GM06990 (cell line): ENCODE measurements at regions not wholly inside any gene's neighbourhood (a gene's known extent, or its start where the extent isn't known, plus 50 kb on each side); places are given as distances from the start of the nearest gene placed in this dataset.
"Not testable (repeated sequence)": the region's sequence is repeated elsewhere in the genome, so short reads cannot be mapped to it uniquely, and the experiment has no call there.

Experiments used
- DNase-seq: peaks from one replicate; pipeline ENCODE4 v3.0.0-alpha.2; 2011; ENCODE audit not compliant: insufficient read length; ENCODE audit errors: extremely low read depth
- H3K27me3 ChIP-seq: replicated peaks from 2 replicates; pipeline ENCODE4 v1.6.0; 2011; ENCODE audit warnings: low read length; ENCODE audit not compliant: control insufficient read depth, insufficient read depth
- H3K36me3 ChIP-seq: 2 replicates; pipeline ENCODE4 v1.5.1; 2011; ENCODE audit warnings: low read length; ENCODE audit not compliant: control insufficient read depth, insufficient read depth
- H3K4me3 ChIP-seq: replicated peaks from 2 replicates; pipeline ENCODE4 v1.5.1; 2011; ENCODE audit warnings: low read depth, mild to moderate bottlenecking, control low read depth, low read length

DNA sequence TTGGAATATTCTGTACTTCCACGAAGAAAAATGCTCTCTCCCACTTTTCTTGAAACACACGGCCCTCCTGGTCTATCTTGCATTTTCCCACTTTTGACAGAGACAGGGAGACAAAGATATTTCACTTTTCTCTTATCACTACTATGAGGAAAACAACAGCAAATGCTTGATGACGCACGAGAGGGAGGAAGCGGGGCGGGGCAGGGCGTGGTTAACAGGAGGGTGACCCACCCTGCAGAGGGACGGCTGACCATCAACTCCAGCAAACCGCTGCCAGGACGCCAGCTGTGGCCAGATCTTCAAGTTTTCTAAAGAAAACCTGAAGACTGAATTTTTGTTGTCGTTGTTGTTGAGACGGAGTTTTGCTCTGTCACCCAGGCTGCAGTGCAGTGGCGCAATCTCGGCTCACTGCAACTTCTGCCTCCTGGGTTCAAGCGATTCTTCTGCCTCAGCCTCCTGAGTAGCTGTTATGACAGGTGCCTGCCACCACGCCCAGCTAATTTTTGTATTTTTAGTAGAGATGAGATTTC lies 63.8 kb downstream of the NSUN5 start:
- H3K27me3 ChIP-seq, H3K36me3 ChIP-seq, DNase-seq, H3K4me3 ChIP-seq: not testable (repeated sequence)

DNA sequence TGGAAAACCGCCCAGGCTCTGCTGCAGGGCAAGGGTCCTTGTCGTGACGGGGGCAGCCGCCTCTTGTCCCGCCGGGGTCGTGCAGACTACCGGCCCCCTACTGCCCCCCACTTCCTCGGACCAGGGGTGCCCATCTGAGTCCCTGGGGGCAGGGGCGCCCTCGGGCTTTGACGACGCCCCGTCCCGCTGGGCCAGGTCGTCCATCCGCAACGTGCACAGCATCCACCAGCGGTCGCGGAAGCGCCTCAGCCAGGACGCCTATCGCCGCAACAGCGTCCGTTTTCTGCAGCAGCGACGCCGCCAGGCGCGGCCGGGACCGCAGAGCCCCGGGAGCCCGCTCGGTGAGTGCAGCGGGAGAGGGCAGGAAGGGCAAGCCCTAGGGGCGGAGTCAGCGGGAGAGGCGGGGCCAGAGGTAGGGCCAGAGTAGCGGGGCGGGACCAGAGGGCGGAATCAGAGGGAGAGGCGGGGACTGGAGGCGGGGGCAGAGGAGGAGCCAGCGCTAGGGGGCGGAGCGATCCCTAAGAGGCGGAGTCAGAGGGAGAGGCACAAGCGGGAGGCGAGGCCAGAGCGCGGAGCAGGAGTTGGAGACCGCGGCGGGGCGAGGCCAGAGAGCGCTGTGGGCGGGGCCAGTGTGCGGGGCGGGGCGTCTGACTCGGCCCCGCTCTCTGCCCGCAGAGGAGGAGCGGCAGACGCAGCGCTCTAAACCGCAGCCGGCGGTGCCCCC lies 73.5 kb downstream of the NSUN5 start:
- not testable (repeated sequence) for H3K27me3 ChIP-seq, H3K4me3 ChIP-seq, H3K36me3 ChIP-seq, DNase-seq

DNA sequence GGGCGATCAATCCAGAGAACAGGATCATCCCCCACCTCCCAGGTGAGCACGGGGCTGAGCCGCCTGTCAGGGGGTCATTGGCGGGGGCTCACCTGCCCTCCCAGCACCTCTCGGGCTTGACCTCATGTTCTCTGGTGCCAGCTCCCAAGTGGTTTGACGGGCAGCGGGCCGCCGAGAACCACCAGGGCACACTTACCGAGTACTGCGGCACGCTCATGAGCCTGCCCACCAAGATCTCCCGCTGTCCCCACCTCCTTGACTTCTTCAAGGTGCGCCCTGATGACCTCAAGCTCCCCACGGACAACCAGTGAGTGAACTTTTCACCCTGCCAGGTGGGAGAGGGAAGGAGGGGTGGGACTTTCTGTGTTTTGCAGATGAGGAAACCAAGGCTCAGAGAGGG lies 82.9 kb downstream of the NSUN5 start:
- H3K36me3 ChIP-seq, H3K4me3 ChIP-seq, DNase-seq, H3K27me3 ChIP-seq: not testable (repeated sequence)

DNA sequence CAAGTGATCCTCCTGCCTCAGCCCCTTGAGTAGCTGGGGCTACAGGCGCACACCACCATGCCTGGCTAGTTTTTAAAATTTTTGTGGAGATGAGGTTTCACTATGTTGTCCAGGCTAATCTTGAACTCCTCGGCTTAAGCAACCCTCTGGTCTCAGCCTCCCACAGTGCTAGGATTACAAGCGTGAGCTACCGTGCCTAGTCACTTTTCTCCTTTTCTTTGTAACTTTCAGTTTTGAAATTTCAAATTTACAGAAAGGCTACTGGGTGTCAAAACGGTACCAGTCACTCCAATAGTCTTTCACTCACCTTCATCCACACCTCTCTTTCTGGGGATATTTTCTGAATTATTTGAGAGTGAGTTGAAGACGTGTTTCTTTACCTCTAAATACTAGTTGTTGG lies 86.9 kb downstream of the NSUN5 start:
- H3K27me3 ChIP-seq, DNase-seq, H3K4me3 ChIP-seq, H3K36me3 ChIP-seq: not testable (repeated sequence)

DNA sequence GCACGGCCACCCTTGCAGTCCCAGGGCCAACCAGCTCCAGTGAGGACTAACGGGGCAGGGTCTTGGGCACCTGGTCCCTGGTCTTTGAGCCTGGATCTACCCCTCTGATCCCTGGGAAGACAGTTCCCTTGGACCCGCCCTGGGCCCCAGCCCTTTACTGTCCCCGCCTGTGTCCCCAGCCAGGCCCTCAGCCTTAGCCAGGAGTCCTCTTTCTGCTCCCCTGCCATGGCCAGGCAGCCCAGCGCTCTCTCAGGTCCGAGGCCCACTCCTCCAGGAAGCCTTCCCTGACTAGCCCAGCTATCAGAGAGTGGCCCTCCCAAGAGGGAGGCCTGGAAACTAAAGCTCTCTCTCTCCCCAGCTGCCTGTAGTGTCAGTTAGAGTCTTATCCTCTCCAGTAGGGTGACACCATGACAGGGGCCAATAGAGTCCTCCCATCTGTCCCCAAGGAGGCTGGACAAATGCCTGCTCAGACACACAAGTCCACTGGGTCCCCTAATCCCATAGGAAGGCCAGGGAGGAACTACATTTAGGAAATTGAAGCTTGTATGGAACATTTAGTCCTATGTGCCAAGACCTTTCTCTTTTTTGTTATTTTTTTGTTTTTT lies 87.8 kb downstream of the NSUN5 start:
- H3K4me3 ChIP-seq, H3K27me3 ChIP-seq, DNase-seq, H3K36me3 ChIP-seq: not testable (repeated sequence)

DNA sequence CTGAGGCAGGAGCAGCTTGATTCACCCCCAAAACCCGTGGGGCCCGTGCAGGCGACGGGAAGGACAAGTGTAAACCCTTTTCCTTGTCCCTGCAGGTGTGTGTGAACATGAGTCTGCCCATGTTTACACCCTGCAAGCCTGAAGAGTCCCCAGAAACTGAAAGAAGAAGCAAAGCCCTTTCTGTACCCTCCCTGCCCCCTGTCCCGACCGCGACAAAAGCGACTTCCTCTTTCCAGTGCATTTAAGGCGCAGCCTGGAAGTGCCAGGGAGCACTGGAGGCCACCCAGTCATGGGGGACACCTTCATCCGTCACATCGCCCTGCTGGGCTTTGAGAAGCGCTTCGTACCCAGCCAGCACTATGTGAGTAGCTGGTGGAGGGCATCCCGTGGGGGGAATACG lies 88.3 kb downstream of the NSUN5 start:
- DNase-seq, H3K4me3 ChIP-seq, H3K36me3 ChIP-seq, H3K27me3 ChIP-seq: not testable (repeated sequence)

DNA sequence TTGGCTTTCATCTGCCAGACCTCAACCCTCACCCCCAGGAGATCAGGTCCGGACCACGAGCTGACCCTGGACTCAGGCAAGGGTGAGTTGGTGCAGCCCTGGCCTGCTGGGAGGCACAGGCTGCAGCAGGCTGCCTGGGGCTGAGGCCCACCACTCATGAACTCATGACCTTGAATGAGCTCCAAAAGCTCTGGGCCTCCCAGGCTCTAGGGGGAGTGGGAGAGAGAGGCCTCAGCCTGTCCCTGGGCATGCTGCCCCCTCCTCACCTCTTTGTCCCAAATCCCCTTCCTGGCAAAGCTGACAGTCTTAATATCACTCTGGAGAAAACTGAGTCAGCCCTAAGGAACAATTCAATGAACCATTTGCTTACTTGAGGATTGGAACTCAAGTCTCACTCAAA lies 89.8 kb downstream of the NSUN5 start:
- not testable (repeated sequence) for H3K36me3 ChIP-seq, H3K27me3 ChIP-seq, DNase-seq, H3K4me3 ChIP-seq

DNA sequence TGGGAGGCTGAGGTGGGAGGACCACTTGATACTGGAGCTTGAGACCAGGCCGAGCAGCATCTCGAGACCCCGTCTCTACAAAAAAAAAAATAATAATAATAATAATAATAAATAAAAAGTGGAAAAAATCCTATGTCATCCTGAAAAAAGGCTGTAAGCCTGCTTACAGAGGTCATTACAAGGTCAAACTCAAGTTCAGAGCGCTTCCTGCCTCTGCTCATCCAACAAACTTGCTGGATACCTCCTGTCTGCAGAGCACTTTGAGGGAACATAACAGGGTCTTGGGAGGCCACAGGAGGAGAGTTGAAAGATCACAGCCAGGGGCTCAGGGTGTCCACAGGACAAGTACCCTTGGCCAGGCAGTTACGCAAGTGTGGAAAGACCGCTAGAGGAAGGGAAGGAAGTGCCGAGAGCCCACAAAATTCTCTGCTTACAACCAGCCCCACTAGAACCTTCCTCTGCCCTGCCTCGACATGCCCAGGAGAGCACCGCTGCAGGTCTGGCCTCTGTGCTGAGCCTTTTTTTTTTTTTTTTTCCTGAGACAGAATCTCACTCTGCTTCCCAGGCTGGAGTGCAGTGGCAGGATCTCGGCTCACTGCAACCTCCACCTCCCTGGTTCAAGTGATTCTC lies 92.5 kb downstream of the NSUN5 start:
- H3K4me3 ChIP-seq, H3K27me3 ChIP-seq, DNase-seq, H3K36me3 ChIP-seq: not testable (repeated sequence)

DNA sequence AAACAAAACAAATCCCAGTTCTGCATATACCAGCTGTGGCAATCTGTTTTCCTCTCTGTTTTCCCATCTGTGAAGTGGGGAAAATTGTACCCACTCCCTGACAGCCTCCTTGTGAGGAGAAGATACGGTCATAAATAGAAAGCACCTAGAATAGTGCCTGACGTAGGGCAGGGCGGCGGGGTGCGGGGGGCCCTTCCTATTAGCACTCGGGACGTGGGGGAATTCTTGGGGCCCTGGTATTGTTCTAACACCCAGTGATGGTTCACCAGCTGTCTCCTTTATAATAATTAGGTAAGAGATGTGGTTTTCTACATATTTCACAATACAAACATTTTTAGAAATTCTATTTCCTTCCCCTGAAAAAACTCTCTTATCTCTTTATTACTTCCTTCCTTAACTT lies 93.4 kb downstream of the NSUN5 start:
- not testable (repeated sequence) for DNase-seq

DNA sequence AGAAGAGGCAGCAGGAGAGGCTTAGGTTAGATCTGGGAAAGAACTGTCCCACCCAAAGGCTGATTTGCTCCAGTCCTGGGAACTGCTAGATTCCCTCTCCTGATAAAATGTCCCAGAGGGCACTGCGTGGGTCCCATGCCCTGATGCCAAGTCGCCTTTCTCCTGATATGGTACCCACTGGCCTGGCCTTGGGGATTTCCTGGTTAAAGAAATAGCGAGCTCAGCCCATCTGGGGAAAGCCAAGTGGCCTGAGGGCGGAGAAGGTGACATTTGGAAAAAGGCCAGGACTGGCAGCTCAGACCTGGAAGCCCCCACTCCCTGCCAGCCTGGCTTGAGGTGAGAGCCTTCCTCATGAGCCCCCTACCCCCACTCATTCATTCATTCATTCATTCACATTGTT lies 94.2 kb downstream of the NSUN5 start:
- not testable (repeated sequence) for H3K27me3 ChIP-seq

More for the DNA sequence above, 93.4 kb downstream of the NSUN5 start:
- not testable (repeated sequence) for H3K27me3 ChIP-seq, H3K36me3 ChIP-seq, H3K4me3 ChIP-seq

DNA sequence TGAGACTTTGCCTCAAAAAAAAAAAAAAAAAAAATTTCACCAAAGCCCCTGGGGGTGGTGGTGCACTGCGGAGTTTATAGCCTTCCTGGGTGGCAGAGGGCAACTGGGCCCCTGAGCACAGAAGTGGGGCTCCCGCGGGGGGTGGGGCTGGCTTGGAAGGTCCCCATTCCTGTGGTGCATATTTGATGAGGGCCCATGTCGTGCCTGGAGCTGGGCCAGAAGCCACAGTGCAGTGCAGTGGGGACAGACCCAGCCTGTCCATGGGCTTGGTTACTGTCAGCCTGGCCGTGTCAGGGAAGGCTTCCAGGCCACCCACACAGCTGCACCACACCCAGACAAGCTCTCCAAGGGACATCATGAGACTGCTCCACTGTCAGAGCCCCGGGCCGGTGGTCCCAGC lies 95.5 kb downstream of the NSUN5 start:
- not testable (repeated sequence) for H3K36me3 ChIP-seq, H3K27me3 ChIP-seq, H3K4me3 ChIP-seq, DNase-seq

More for the DNA sequence above, 94.2 kb downstream of the NSUN5 start:
- H3K36me3 ChIP-seq, DNase-seq, H3K4me3 ChIP-seq: not testable (repeated sequence)

DNA sequence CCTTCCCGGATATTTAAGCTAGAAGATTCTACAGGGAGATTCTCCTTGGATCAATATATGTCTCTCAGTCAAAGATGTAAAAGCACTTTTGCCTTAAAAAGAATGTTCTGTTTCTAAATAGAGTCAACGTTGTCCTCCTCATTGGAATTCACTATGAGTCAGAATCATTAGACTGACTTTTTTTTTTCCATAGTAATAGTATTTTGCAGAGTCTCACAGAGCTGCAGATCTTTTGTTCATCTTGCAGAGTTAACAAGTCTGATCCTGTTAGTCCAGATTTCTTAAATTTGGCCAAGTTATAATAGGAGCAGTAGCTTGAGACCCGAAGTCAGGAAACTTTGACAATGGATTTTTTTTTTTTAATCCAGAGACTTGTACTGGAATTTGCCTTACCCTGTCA lies 103.0 kb downstream of the NSUN5 start:
- not testable (repeated sequence) for H3K36me3 ChIP-seq, H3K27me3 ChIP-seq, DNase-seq, H3K4me3 ChIP-seq

DNA sequence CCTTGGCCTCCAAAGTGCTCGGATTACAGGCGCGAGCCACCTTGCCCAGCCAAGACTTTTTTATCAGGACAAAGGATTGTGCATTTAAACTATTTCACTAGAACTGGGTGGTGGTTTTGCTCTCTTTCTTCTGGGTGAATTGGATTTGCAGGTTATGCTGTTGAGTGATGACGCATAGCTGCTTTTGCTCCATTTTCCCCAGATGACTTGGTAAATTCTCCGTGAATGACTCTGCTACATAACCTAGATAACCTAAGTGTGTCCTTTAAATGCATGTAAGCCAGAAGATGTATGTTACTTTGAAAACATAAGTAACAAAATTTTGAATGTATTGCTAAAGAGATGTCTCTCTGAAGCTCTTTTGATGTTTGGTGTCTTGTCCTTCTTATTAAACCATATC lies 103.7 kb downstream of the NSUN5 start:
- H3K27me3 ChIP-seq, H3K36me3 ChIP-seq, H3K4me3 ChIP-seq, DNase-seq: not testable (repeated sequence)

DNA sequence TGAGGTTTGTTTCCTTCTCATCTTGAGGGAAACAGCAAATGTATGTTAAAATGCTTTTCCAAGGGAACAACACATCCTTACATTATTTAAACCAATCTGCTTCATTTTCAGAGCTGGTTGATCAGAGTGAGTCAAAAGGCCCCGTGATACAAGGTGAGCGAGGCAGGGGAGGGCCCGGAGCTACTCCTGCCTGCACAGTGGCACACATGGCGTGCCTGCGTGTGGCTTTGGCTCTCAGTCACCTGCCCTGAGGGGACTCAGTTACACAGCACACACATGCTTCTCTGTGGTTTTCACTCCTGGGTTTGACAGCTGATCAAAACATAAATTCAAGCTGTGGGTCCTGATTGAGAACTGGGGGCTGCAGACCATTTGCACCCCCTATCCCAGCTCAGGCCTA lies 105.3 kb downstream of the NSUN5 start:
- not testable (repeated sequence) for H3K27me3 ChIP-seq, DNase-seq, H3K4me3 ChIP-seq, H3K36me3 ChIP-seq
